ENCODE measurements at regions not wholly inside any gene's neighbourhood (a gene's known extent, or its start where the extent isn't known, plus 50 kb on each side); places are given as distances from the start of the nearest gene placed in this dataset.

GRCh38 chr6:74269600-74269858 is 573.5 kb downstream of the CD109 start:
- no peaks in the 10 kb centered on the region for H3K36me3 Mint-ChIP-seq
- no peaks in the 10 kb centered on the region for H3K27me3 ChIP-seq
- no peaks in the 10 kb centered on the region for H4K20me1 ChIP-seq (ENCODE audit: low read depth)
- H3K9me3 ChIP-seq (ENCODE audit: low read depth): no peaks in the 10 kb centered on the region
- no peaks in the 10 kb centered on the region for H3K4me1 Mint-ChIP-seq
- H3K79me2 ChIP-seq (ENCODE audit: low read depth): no peaks in the 10 kb centered on the region
- DNase-seq (ENCODE audit: low spot score): no peak
- H3K9me3 Mint-ChIP-seq: no peaks in the 10 kb centered on the region
- H3K36me3 ChIP-seq: no peaks in the 10 kb centered on the region
- H3K4me1 ChIP-seq: no peaks in the 10 kb centered on the region
- TF ChIP-seq EZH2 (IDR thresholded peaks at IDR 0.05) (no peak), CTCF (IDR thresholded peaks at IDR 0.05) (no peak), EZH2phosphoT487 (IDR thresholded peaks at IDR 0.05) (no peak)
- H3F3A ChIP-seq (ENCODE audit: low read depth): no peaks in the 10 kb centered on the region
- no peak overlapping the region for H3K4me3 Mint-ChIP-seq
- H2AFZ ChIP-seq (replicated peaks): no peak overlapping the region
- no peak overlapping the region for H3K27ac Mint-ChIP-seq
- H3K27ac ChIP-seq: no peak overlapping the region
- no peak overlapping the region for H3K9ac ChIP-seq
- no peak overlapping the region for H3K4me3 ChIP-seq
- no peak overlapping the region for H3K4me2 ChIP-seq
- no peaks in the 10 kb centered on the region for H3K27me3 Mint-ChIP-seq (ENCODE audit: insufficient read depth, low read depth)

GRCh38 chr6:74268815-74269599 is 573.0 kb downstream of the CD109 start:
- no peak overlapping the region for H3K4me2 ChIP-seq
- TF ChIP-seq EZH2phosphoT487 (IDR thresholded peaks at IDR 0.05) (no peak), CTCF (IDR thresholded peaks at IDR 0.05) (no peak), EZH2 (IDR thresholded peaks at IDR 0.05) (no peak)

GRCh38 chr6:74259981-74260380 is 564.0 kb downstream of the CD109 start:
- no peaks in the 10 kb centered on the region for H3K4me1 ChIP-seq
- H3K4me2 ChIP-seq: no peak overlapping the region
- Mint-ChIP-seq H3K4me3 (no peak overlapping the region), H3K27ac (no peak overlapping the region), H3K4me1 (no peaks in the 10 kb centered on the region), H3K9me3 (peaks cover 2% of the 10 kb centered on the region), H3K36me3 (no peaks in the 10 kb centered on the region), H3K27me3 (ENCODE audit: insufficient read depth, low read depth) (no peaks in the 10 kb centered on the region)
- no peaks in the 10 kb centered on the region for H3F3A ChIP-seq (ENCODE audit: low read depth)
- H3K9me3 ChIP-seq (ENCODE audit: low read depth): no peaks in the 10 kb centered on the region
- no peak overlapping the region for H3K27ac ChIP-seq
- no peaks in the 10 kb centered on the region for H3K36me3 ChIP-seq
- no peaks in the 10 kb centered on the region for H3K27me3 ChIP-seq
- H2AFZ ChIP-seq (replicated peaks): no peak overlapping the region
- no peak for TF ChIP-seq EZH2phosphoT487 (IDR thresholded peaks at IDR 0.05)
- TF ChIP-seq EZH2 (IDR thresholded peaks at IDR 0.05): no peak
- no peak for TF ChIP-seq CTCF (IDR thresholded peaks at IDR 0.05)
- H3K79me2 ChIP-seq (ENCODE audit: low read depth): no peaks in the 10 kb centered on the region
- H4K20me1 ChIP-seq (ENCODE audit: low read depth): no peaks in the 10 kb centered on the region
- no peak overlapping the region for H3K9ac ChIP-seq
- H3K4me3 ChIP-seq: no peak overlapping the region
- DNase-seq (ENCODE audit: low spot score): no peak

More at GRCh38 chr6:74268815-74269599, 573.0 kb downstream of the CD109 start:
- Histone ChIP-seq H3K9me3 (ENCODE audit: low read depth) (no peaks in the 10 kb centered on the region), H3K27ac (no peak overlapping the region), H2AFZ (replicated peaks) (no peak overlapping the region), H3F3A (ENCODE audit: low read depth) (no peaks in the 10 kb centered on the region), H3K4me3 (no peak overlapping the region), H3K4me1 (no peaks in the 10 kb centered on the region), H4K20me1 (ENCODE audit: low read depth) (no peaks in the 10 kb centered on the region), H3K9ac (no peak overlapping the region), H3K36me3 (no peaks in the 10 kb centered on the region), H3K27me3 (no peaks in the 10 kb centered on the region), H3K79me2 (ENCODE audit: low read depth) (no peaks in the 10 kb centered on the region)
- H3K4me3 Mint-ChIP-seq: no peak overlapping the region
- no peak for DNase-seq (ENCODE audit: low spot score)
- H3K4me1 Mint-ChIP-seq: no peaks in the 10 kb centered on the region
- H3K27me3 Mint-ChIP-seq (ENCODE audit: insufficient read depth, low read depth): no peaks in the 10 kb centered on the region
- H3K9me3 Mint-ChIP-seq: no peaks in the 10 kb centered on the region
- no peaks in the 10 kb centered on the region for H3K36me3 Mint-ChIP-seq
- H3K27ac Mint-ChIP-seq: no peak overlapping the region
